HG03097 (cell line): ENCODE measurements at regions not wholly inside any gene's neighbourhood (a gene's known extent, or its start where the extent isn't known, plus 50 kb on each side); places are given as distances from the start of the nearest gene placed in this dataset.

Experiments used
- ATAC-seq: cut with Tn5 transposase; IDR thresholded peaks from one replicate; pipeline ENCODE4 v1.9.1; 2021; ENCODE audit not compliant: unreplicated experiment, low FRiP score

- ATAC-seq, result no peak
These were observed 76.5 kb upstream of the BCL6 start for GRCh38 chr3:187821616-187822317.

GRCh38 chr3:187822402-187822801 lies 77.1 kb upstream of the BCL6 start:
- ATAC-seq, result no peak

- ATAC-seq, result no peak
These were observed 78.5 kb upstream of the BCL6 start for GRCh38 chr3:187823746-187824145.

- no peak for ATAC-seq
These were observed 82.5 kb upstream of the BCL6 start for GRCh38 chr3:187827723-187828122.

GRCh38 chr3:187828579-187829452 lies 83.5 kb upstream of the BCL6 start:
- peak; percentile 74 for ATAC-seq

- no peak for ATAC-seq
These were observed 84.9 kb upstream of the BCL6 start for GRCh38 chr3:187830181-187830580.

- no peak for ATAC-seq
These were observed 86.1 kb upstream of the BCL6 start for GRCh38 chr3:187831125-187832051.

GRCh38 chr3:187832202-187832601 lies 86.9 kb upstream of the BCL6 start:
- ATAC-seq, result no peak

GRCh38 chr3:187833375-187833774 lies 88.1 kb upstream of the BCL6 start:
- no peak for ATAC-seq

- no peak for ATAC-seq
These were observed 88.7 kb upstream of the BCL6 start for GRCh38 chr3:187833799-187834578.

- no peak for ATAC-seq
These were observed 91.8 kb upstream of the BCL6 start for GRCh38 chr3:187836823-187837770.

- no peak for ATAC-seq
These were observed 92.8 kb upstream of the BCL6 start for GRCh38 chr3:187838016-187838540.

GRCh38 chr3:187839422-187839821 lies 94.2 kb upstream of the BCL6 start:
- ATAC-seq, result no peak

GRCh38 chr3:187840856-187841255 lies 95.6 kb upstream of the BCL6 start:
- no peak for ATAC-seq

- no peak for ATAC-seq
These were observed 96.3 kb upstream of the BCL6 start for GRCh38 chr3:187841560-187841959.

GRCh38 chr3:187843654-187844053 lies 98.4 kb upstream of the BCL6 start:
- no peak for ATAC-seq

GRCh38 chr3:187844708-187845107 lies 99.4 kb upstream of the BCL6 start:
- ATAC-seq, result no peak

- ATAC-seq, result no peak
These were observed 100.6 kb upstream of the BCL6 start for GRCh38 chr3:187845826-187846225.

- no peak for ATAC-seq
These were observed 103.1 kb upstream of the BCL6 start for GRCh38 chr3:187848401-187848800.
